ENCODE measurements at regions not wholly inside any gene's neighbourhood (a gene's known extent, or its start where the extent isn't known, plus 50 kb on each side); places are given as distances from the start of the nearest gene placed in this dataset.

DNA sequence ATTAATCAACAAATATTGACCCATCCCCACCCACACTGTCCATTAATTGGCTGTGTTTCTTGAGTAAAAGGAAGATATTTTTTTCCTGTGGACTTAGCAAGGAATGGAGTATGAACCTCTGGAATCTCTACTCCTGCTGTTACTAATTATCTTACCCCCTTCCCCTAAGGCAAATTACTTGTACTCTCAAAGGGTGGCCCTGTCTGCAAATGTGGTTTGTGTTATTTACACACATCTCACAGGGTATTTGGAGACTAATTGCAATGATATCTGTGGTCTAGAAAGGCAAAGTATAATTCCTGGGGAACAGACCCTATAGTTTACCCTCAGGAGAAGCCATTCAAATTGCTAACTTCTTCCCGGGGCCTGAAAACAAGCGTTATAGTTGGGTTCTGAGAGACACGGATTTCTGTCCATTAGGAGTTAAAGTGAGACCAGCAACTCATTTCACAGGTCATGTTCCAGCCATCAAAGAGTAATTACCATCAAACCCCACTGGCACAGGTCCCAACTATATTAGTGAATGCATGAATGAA, 133.0 kb upstream of the RASGEF1B start:
- Histone ChIP-seq H3F3A (ENCODE audit: insufficient read depth, low read length) (no peaks in the 10 kb centered on the region), H3K36me3 (ENCODE audit: insufficient read depth, low read length) (no peaks in the 10 kb centered on the region), H2AFZ (ENCODE audit: low read length) (no peak overlapping the region), H3K27ac (ENCODE audit: low read depth, low read length, poor library complexity, severe bottlenecking) (peak overlapping the region; percentile 88), H3K9me3 (ENCODE audit: low read length) (no peaks in the 10 kb centered on the region), H3K4me3 (ENCODE audit: low read depth, low read length, poor library complexity, severe bottlenecking) (no peak overlapping the region), H3K4me2 (ENCODE audit: low read length) (no peak overlapping the region; the same call in 1 of the 2 replicates), H4K20me1 (ENCODE audit: insufficient read depth, low read length) (no peaks in the 10 kb centered on the region), H3K9ac (ENCODE audit: low read length) (no peak overlapping the region), H3K4me1 (ENCODE audit: insufficient read depth, low read length, severe bottlenecking) (peaks cover 63% of the 10 kb centered on the region), H3K9me2 (ENCODE audit: low read depth, low read length) (no peaks in the 10 kb centered on the region), H3K79me2 (ENCODE audit: insufficient read depth, low read length) (no peaks in the 10 kb centered on the region), H3K27me3 (ENCODE audit: insufficient read depth, low read length) (no peaks in the 10 kb centered on the region)
- TF ChIP-seq EZH2 (IDR thresholded peaks at IDR 0.05; ENCODE audit: borderline replicate concordance, low read length) (no peak), CTCF (IDR thresholded peaks at IDR 0.05; ENCODE audit: low read length) (no peak)

GRCh38 chr4:81602854-81603253, 131.1 kb upstream of the RASGEF1B start:
- Histone ChIP-seq H3K27ac (ENCODE audit: low read depth, low read length, poor library complexity, severe bottlenecking) (no peak overlapping the region), H4K20me1 (ENCODE audit: insufficient read depth, low read length) (no peaks in the 10 kb centered on the region), H3K27me3 (ENCODE audit: insufficient read depth, low read length) (no peaks in the 10 kb centered on the region), H3K9ac (ENCODE audit: low read length) (no peak overlapping the region), H3K9me3 (ENCODE audit: low read length) (0 out of 2 replicates have a peak, but pooled peaks cover 3% of the 10 kb centered on the region), H3K4me3 (ENCODE audit: low read depth, low read length, poor library complexity, severe bottlenecking) (no peak overlapping the region), H3K4me2 (ENCODE audit: low read length) (no peak overlapping the region), H3K79me2 (ENCODE audit: insufficient read depth, low read length) (no peaks in the 10 kb centered on the region), H2AFZ (ENCODE audit: low read length) (no peak overlapping the region), H3F3A (ENCODE audit: insufficient read depth, low read length) (no peaks in the 10 kb centered on the region), H3K36me3 (ENCODE audit: insufficient read depth, low read length) (no peaks in the 10 kb centered on the region), H3K9me2 (ENCODE audit: low read depth, low read length) (no peaks in the 10 kb centered on the region), H3K4me1 (ENCODE audit: insufficient read depth, low read length, severe bottlenecking) (peaks cover 51% of the 10 kb centered on the region)
- TF ChIP-seq EZH2 (IDR thresholded peaks at IDR 0.05; ENCODE audit: borderline replicate concordance, low read length) (no peak), CTCF (IDR thresholded peaks at IDR 0.05; ENCODE audit: low read length) (no peak)

DNA sequence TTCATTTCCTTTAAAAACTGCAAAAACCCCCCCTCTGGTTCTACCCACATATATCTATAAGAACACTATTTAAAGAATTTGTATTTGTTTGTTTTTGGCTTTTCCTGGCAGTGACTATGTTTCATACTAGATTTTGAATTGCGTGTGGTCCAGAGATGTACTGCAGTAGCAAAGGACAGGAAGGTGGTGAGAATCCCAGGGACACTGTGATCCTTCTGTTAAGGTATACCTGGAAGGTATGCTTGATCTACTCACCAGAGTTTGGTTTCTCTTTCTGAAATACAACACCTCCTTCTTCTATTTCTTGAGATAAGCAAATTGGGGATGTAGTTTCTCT, 129.6 kb upstream of the RASGEF1B start:
- H3K79me2 ChIP-seq (ENCODE audit: insufficient read depth, low read length): no peaks in the 10 kb centered on the region
- H3K9ac ChIP-seq (ENCODE audit: low read length): no peak overlapping the region
- peaks cover 36% of the 10 kb centered on the region for H3K4me1 ChIP-seq (ENCODE audit: insufficient read depth, low read length, severe bottlenecking)
- no peaks in the 10 kb centered on the region for H3K27me3 ChIP-seq (ENCODE audit: insufficient read depth, low read length)
- H3K36me3 ChIP-seq (ENCODE audit: insufficient read depth, low read length): no peaks in the 10 kb centered on the region
- no peak overlapping the region for H2AFZ ChIP-seq (ENCODE audit: low read length)
- H3F3A ChIP-seq (ENCODE audit: insufficient read depth, low read length): no peaks in the 10 kb centered on the region
- H3K4me3 ChIP-seq (ENCODE audit: low read depth, low read length, poor library complexity, severe bottlenecking): no peak overlapping the region
- H4K20me1 ChIP-seq (ENCODE audit: insufficient read depth, low read length): no peaks in the 10 kb centered on the region
- 0 out of 2 replicates have a peak, but pooled peaks cover 3% of the 10 kb centered on the region for H3K9me3 ChIP-seq (ENCODE audit: low read length)
- no peak overlapping the region for H3K27ac ChIP-seq (ENCODE audit: low read depth, low read length, poor library complexity, severe bottlenecking)
- no peaks in the 10 kb centered on the region for H3K9me2 ChIP-seq (ENCODE audit: low read depth, low read length)
- TF ChIP-seq EZH2 (IDR thresholded peaks at IDR 0.05; ENCODE audit: borderline replicate concordance, low read length) (no peak), CTCF (IDR thresholded peaks at IDR 0.05; ENCODE audit: low read length) (no peak)
- H3K4me2 ChIP-seq (ENCODE audit: low read length): no peak overlapping the region

Data from OCI-LY1 (cell line).